ENCODE measurements at regions not wholly inside any gene's neighbourhood (a gene's known extent, or its start where the extent isn't known, plus 50 kb on each side); places are given as distances from the start of the nearest gene placed in this dataset.

DNA sequence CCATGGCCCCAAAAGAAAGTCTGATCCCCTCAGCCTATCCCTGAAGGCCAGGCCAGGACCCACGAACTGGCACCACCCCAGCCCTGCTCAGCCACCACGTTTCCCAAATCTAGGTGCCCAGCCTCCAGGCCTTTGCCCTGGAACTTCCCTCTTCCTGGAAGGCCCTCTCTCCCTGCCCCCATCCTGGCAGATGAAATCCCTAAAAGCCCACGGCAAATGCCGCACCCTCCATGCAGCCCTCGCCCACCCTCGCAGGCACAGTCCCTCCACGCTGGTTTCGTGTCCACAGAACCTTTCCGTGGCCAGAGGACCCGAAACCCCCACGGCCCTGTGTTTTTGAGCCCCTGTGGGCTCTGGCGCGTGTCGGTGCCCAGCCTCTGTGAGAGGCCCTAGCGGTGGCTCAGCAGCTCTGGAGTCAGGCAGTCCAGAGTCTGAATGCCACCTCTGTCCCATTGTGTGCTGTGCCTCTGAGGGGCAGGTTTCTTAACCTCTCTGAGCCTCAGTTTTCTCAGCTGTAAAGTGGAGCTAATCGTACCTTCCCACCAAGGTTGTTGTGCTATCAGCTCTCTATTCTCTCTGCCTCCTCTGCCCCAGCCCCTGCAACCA lies 138.5 kb upstream of the IQSEC1 start:
- TF ChIP-seq, protein P1, sequence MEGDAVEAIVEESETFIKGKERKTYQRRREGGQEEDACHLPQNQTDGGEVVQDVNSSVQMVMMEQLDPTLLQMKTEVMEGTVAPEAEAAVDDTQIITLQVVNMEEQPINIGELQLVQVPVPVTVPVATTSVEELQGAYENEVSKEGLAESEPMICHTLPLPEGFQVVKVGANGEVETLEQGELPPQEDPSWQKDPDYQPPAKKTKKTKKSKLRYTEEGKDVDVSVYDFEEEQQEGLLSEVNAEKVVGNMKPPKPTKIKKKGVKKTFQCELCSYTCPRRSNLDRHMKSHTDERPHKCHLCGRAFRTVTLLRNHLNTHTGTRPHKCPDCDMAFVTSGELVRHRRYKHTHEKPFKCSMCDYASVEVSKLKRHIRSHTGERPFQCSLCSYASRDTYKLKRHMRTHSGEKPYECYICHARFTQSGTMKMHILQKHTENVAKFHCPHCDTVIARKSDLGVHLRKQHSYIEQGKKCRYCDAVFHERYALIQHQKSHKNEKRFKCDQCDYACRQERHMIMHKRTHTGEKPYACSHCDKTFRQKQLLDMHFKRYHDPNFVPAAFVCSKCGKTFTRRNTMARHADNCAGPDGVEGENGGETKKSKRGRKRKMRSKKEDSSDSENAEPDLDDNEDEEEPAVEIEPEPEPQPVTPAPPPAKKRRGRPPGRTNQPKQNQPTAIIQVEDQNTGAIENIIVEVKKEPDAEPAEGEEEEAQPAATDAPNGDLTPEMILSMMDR (IDR thresholded peaks at IDR 0.05), result no peak
- TF ChIP-seq EP300 (IDR thresholded peaks at IDR 0.05), result no peak

Measured in ovary (tissue), 3 donors.